ENCODE measurements at regions not wholly inside any gene's neighbourhood (a gene's known extent, or its start where the extent isn't known, plus 50 kb on each side); places are given as distances from the start of the nearest gene placed in this dataset.

- TF ChIP-seq, protein P1, sequence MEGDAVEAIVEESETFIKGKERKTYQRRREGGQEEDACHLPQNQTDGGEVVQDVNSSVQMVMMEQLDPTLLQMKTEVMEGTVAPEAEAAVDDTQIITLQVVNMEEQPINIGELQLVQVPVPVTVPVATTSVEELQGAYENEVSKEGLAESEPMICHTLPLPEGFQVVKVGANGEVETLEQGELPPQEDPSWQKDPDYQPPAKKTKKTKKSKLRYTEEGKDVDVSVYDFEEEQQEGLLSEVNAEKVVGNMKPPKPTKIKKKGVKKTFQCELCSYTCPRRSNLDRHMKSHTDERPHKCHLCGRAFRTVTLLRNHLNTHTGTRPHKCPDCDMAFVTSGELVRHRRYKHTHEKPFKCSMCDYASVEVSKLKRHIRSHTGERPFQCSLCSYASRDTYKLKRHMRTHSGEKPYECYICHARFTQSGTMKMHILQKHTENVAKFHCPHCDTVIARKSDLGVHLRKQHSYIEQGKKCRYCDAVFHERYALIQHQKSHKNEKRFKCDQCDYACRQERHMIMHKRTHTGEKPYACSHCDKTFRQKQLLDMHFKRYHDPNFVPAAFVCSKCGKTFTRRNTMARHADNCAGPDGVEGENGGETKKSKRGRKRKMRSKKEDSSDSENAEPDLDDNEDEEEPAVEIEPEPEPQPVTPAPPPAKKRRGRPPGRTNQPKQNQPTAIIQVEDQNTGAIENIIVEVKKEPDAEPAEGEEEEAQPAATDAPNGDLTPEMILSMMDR (IDR thresholded peaks at IDR 0.05 in 4 of 5, conservative IDR thresholded peaks at IDR 0.05 in 1 of 5): no peak
- TF ChIP-seq POLR2A (IDR thresholded peaks at IDR 0.05): no peak
Measured at GRCh38 chr20:4434681-4435080, 185.6 kb upstream of the ADRA1D start.

Data from gastrocnemius medialis (tissue), 4 donors.